ENCODE measurements at regions not wholly inside any gene's neighbourhood (a gene's known extent, or its start where the extent isn't known, plus 50 kb on each side); places are given as distances from the start of the nearest gene placed in this dataset.
"Not testable (repeated sequence)": the region's sequence is repeated elsewhere in the genome, so short reads cannot be mapped to it uniquely, and the experiment has no call there.

GRCh38 chr22:22968366-22968765 lies 80.8 kb downstream of the IGLL5 start:
- Mint-ChIP-seq H3K27me3 (peaks cover 75% of the 10 kb centered on the region), H3K4me3 (no peak overlapping the region)

GRCh38 chr22:22972605-22973004 lies 85.0 kb downstream of the IGLL5 start:
- peaks cover 54% of the 10 kb centered on the region for H3K27me3 Mint-ChIP-seq
- not testable (repeated sequence) for H3K4me3 Mint-ChIP-seq; H3K27ac Mint-ChIP-seq; H3K9me3 Mint-ChIP-seq; H3K4me1 Mint-ChIP-seq (ENCODE audit: low read depth); H3K36me3 Mint-ChIP-seq (ENCODE audit: low read depth)

More at GRCh38 chr22:22968366-22968765, 80.8 kb downstream of the IGLL5 start:
- H3K36me3 Mint-ChIP-seq (ENCODE audit: low read depth), result no peaks in the 10 kb centered on the region
- H3K4me1 Mint-ChIP-seq (ENCODE audit: low read depth), result no peaks in the 10 kb centered on the region
- no peaks in the 10 kb centered on the region for H3K9me3 Mint-ChIP-seq
- H3K27ac Mint-ChIP-seq, result no peak overlapping the region

- Mint-ChIP-seq H3K4me1 (ENCODE audit: low read depth) (no peaks in the 10 kb centered on the region), H3K36me3 (ENCODE audit: low read depth) (no peaks in the 10 kb centered on the region), H3K27ac (no peak overlapping the region), H3K27me3 (peaks cover 52% of the 10 kb centered on the region), H3K9me3 (no peaks in the 10 kb centered on the region), H3K4me3 (no peak overlapping the region)
These were observed 85.7 kb downstream of the IGLL5 start for GRCh38 chr22:22973336-22973735.

- Mint-ChIP-seq H3K27me3 (peaks cover 49% of the 10 kb centered on the region), H3K9me3 (no peaks in the 10 kb centered on the region), H3K27ac (no peak overlapping the region), H3K4me3 (no peak overlapping the region), H3K36me3 (ENCODE audit: low read depth) (no peaks in the 10 kb centered on the region), H3K4me1 (ENCODE audit: low read depth) (no peaks in the 10 kb centered on the region)
These were observed 86.5 kb downstream of the IGLL5 start for GRCh38 chr22:22974156-22974555.

- Mint-ChIP-seq H3K27ac (no peak overlapping the region), H3K9me3 (no peaks in the 10 kb centered on the region)
These were observed 87.4 kb downstream of the IGLL5 start for GRCh38 chr22:22974795-22975580.

GRCh38 chr22:22976033-22976922 lies 88.7 kb downstream of the IGLL5 start:
- Mint-ChIP-seq H3K4me1 (ENCODE audit: low read depth) (no peaks in the 10 kb centered on the region), H3K36me3 (ENCODE audit: low read depth) (no peaks in the 10 kb centered on the region), H3K9me3 (peaks cover 6% of the 10 kb centered on the region), H3K27me3 (peaks cover 34% of the 10 kb centered on the region), H3K4me3 (no peak overlapping the region), H3K27ac (no peak overlapping the region)

More at GRCh38 chr22:22974795-22975580, 87.4 kb downstream of the IGLL5 start:
- Mint-ChIP-seq H3K27me3 (peaks cover 40% of the 10 kb centered on the region), H3K36me3 (ENCODE audit: low read depth) (no peaks in the 10 kb centered on the region), H3K4me3 (no peak overlapping the region), H3K4me1 (ENCODE audit: low read depth) (no peaks in the 10 kb centered on the region)

GRCh38 chr22:22977479-22978200 lies 90.0 kb downstream of the IGLL5 start:
- H3K27me3 Mint-ChIP-seq, result peaks cover 25% of the 10 kb centered on the region
- H3K4me1 Mint-ChIP-seq (ENCODE audit: low read depth), result no peaks in the 10 kb centered on the region
- no peak overlapping the region for H3K27ac Mint-ChIP-seq
- H3K36me3 Mint-ChIP-seq (ENCODE audit: low read depth), result no peaks in the 10 kb centered on the region
- H3K4me3 Mint-ChIP-seq, result no peak overlapping the region
- H3K9me3 Mint-ChIP-seq, result peaks cover 6% of the 10 kb centered on the region

GRCh38 chr22:22978637-22979036 lies 91.0 kb downstream of the IGLL5 start:
- Mint-ChIP-seq H3K4me1 (ENCODE audit: low read depth) (peaks cover 7% of the 10 kb centered on the region), H3K36me3 (ENCODE audit: low read depth) (no peaks in the 10 kb centered on the region), H3K27me3 (peaks cover 25% of the 10 kb centered on the region), H3K9me3 (peaks cover 6% of the 10 kb centered on the region), H3K27ac (no peak overlapping the region), H3K4me3 (no peak overlapping the region)

GRCh38 chr22:22979121-22979724 lies 91.1 kb upstream of the GNAZ start:
- Mint-ChIP-seq H3K27me3 (peaks cover 25% of the 10 kb centered on the region), H3K9me3 (peaks cover 6% of the 10 kb centered on the region), H3K4me3 (no peak overlapping the region), H3K4me1 (ENCODE audit: low read depth) (peaks cover 7% of the 10 kb centered on the region), H3K36me3 (ENCODE audit: low read depth) (no peaks in the 10 kb centered on the region), H3K27ac (no peak overlapping the region)

GRCh38 chr22:22979954-22980353 lies 90.4 kb upstream of the GNAZ start:
- Mint-ChIP-seq H3K4me1 (ENCODE audit: low read depth) (peaks cover 7% of the 10 kb centered on the region), H3K27ac (no peak overlapping the region), H3K36me3 (ENCODE audit: low read depth) (no peaks in the 10 kb centered on the region), H3K9me3 (peaks cover 6% of the 10 kb centered on the region), H3K27me3 (peaks cover 18% of the 10 kb centered on the region), H3K4me3 (no peak overlapping the region)

GRCh38 chr22:22981670-22982571 lies 88.4 kb upstream of the GNAZ start:
- Mint-ChIP-seq H3K4me1 (ENCODE audit: low read depth) (peaks cover 7% of the 10 kb centered on the region), H3K4me3 (no peak overlapping the region), H3K36me3 (ENCODE audit: low read depth) (no peaks in the 10 kb centered on the region), H3K27ac (no peak overlapping the region), H3K27me3 (peaks cover 10% of the 10 kb centered on the region), H3K9me3 (peaks cover 6% of the 10 kb centered on the region)

GRCh38 chr22:22982616-22983015 lies 87.7 kb upstream of the GNAZ start:
- Mint-ChIP-seq H3K4me3 (no peak overlapping the region), H3K9me3 (peaks cover 6% of the 10 kb centered on the region), H3K4me1 (ENCODE audit: low read depth) (peaks cover 7% of the 10 kb centered on the region), H3K36me3 (ENCODE audit: low read depth) (no peaks in the 10 kb centered on the region), H3K27ac (no peak overlapping the region), H3K27me3 (peaks cover 12% of the 10 kb centered on the region)

GRCh38 chr22:22983123-22983522 lies 87.2 kb upstream of the GNAZ start:
- Mint-ChIP-seq H3K4me3 (no peak overlapping the region), H3K4me1 (ENCODE audit: low read depth) (peaks cover 7% of the 10 kb centered on the region), H3K9me3 (peaks cover 6% of the 10 kb centered on the region), H3K36me3 (ENCODE audit: low read depth) (no peaks in the 10 kb centered on the region), H3K27me3 (peaks cover 11% of the 10 kb centered on the region), H3K27ac (no peak overlapping the region)

- Mint-ChIP-seq H3K27ac (no peak overlapping the region), H3K36me3 (ENCODE audit: low read depth) (no peaks in the 10 kb centered on the region), H3K9me3 (peaks cover 6% of the 10 kb centered on the region), H3K4me1 (ENCODE audit: low read depth) (peaks cover 7% of the 10 kb centered on the region), H3K27me3 (peaks cover 15% of the 10 kb centered on the region), H3K4me3 (no peak overlapping the region)
These were observed 86.5 kb upstream of the GNAZ start for GRCh38 chr22:22983816-22984215.
